Bronchial epithelial cell (primary cell): ENCODE measurements at regions not wholly inside any gene's neighbourhood (a gene's known extent, or its start where the extent isn't known, plus 50 kb on each side); places are given as distances from the start of the nearest gene placed in this dataset.

Experiments
- DNase-seq: peaks from one replicate; pipeline ENCODE4 v3.0.0-alpha.2; 2010; ENCODE audit warnings: low read depth
- FAIRE-seq: peaks from 2 replicates; lab custom pipeline; 2011; peaks lifted over from hg19 to GRCh38; lab: Jason Lieb, UNC
- H3K27me3 ChIP-seq: 2 replicates; pipeline ENCODE4 v1.5.1; 2011; ENCODE audit warnings: low read length; ENCODE audit not compliant: control insufficient read depth, insufficient read depth
- H3K36me3 ChIP-seq: 2 replicates; pipeline ENCODE4 v1.5.1; 2011; ENCODE audit warnings: low read length; ENCODE audit not compliant: control insufficient read depth, insufficient read depth
- H3K4me3 ChIP-seq: 2 replicates; pipeline ENCODE4 v1.5.1; 2011; ENCODE audit warnings: mild to moderate bottlenecking, low read depth, low read length, control low read depth
- CTCF ChIP-seq: IDR thresholded peaks from 2 replicates; pipeline ENCODE4 v1.5.1; 2011; ENCODE audit warnings: mild to moderate bottlenecking, moderate library complexity, low read length, control low read depth, inconsistent platforms; ENCODE audit not compliant: insufficient read depth, severe bottlenecking

- no peak for DNase-seq
- Histone ChIP-seq H3K36me3 (no peaks in the 10 kb centered on the region), H3K4me3 (no peak overlapping the region), H3K27me3 (no peaks in the 10 kb centered on the region)
- TF ChIP-seq CTCF = no peak
- FAIRE-seq = no peak
These were observed 1214.3 kb upstream of the SORCS1 start for GRCh38 chr10:108378779-108379178.

- H3K4me3 ChIP-seq = no peak overlapping the region
- H3K36me3 ChIP-seq = no peaks in the 10 kb centered on the region
- H3K27me3 ChIP-seq = no peaks in the 10 kb centered on the region
- DNase-seq (peak; percentile 98), FAIRE-seq (no peak)
- TF ChIP-seq CTCF = no peak
These were observed 1211.2 kb upstream of the SORCS1 start for GRCh38 chr10:108375691-108376090.

- no peak for FAIRE-seq
- no peak for TF ChIP-seq CTCF
- no peaks in the 10 kb centered on the region for H3K27me3 ChIP-seq
- no peak overlapping the region for H3K4me3 ChIP-seq
- DNase-seq = peak; percentile 59
- H3K36me3 ChIP-seq = no peaks in the 10 kb centered on the region
These were observed 1210.5 kb upstream of the SORCS1 start for GRCh38 chr10:108374991-108375390.

- Histone ChIP-seq H3K36me3 (no peaks in the 10 kb centered on the region), H3K27me3 (no peaks in the 10 kb centered on the region), H3K4me3 (no peak overlapping the region)
- TF ChIP-seq CTCF = no peak
- FAIRE-seq (no peak), DNase-seq (no peak)
These were observed 1201.0 kb upstream of the SORCS1 start for GRCh38 chr10:108365541-108365940.

- no peaks in the 10 kb centered on the region for H3K36me3 ChIP-seq
- no peaks in the 10 kb centered on the region for H3K27me3 ChIP-seq
- FAIRE-seq (no peak), DNase-seq (no peak)
- H3K4me3 ChIP-seq = no peak overlapping the region
- TF ChIP-seq CTCF = no peak
These were observed 1199.1 kb upstream of the SORCS1 start for GRCh38 chr10:108363576-108363975.

- Histone ChIP-seq H3K36me3 (no peaks in the 10 kb centered on the region), H3K27me3 (no peaks in the 10 kb centered on the region), H3K4me3 (no peak overlapping the region)
- no peak for FAIRE-seq
- DNase-seq = no peak
- TF ChIP-seq CTCF = no peak
These were observed 1198.5 kb upstream of the SORCS1 start for GRCh38 chr10:108362961-108363360.
